Small intestine (tissue), 7 donors: ENCODE measurements at regions not wholly inside any gene's neighbourhood (a gene's known extent, or its start where the extent isn't known, plus 50 kb on each side); places are given as distances from the start of the nearest gene placed in this dataset.
"Not testable (repeated sequence)": the region's sequence is repeated elsewhere in the genome, so short reads cannot be mapped to it uniquely, and the experiment has no call there.

Experiments used
- DNase-seq, 2 donors: peaks; one replicate each; pipeline versions ENCODE4 v3.0.0 to v3.0.0-alpha.2; 2013
- FAIRE-seq: peaks from 2 replicates; lab custom pipeline; 2012; peaks lifted over from hg19 to GRCh38; lab: Jason Lieb, UNC
- H3K27ac ChIP-seq, 3 donors: one replicate each; pipeline ENCODE4 v1.5.1; 2013; ENCODE audit warnings: low read length in 2 of 3, mild to moderate bottlenecking in 2 of 3, control low read depth in 1 of 3, inconsistent platforms in 1 of 3, low read depth in 1 of 3, moderate library complexity in 1 of 3
- H3K27me3 ChIP-seq, 3 donors: one replicate each; pipeline ENCODE4 v1.6.1; 2013; ENCODE audit warnings: low read length in 3 of 3, inconsistent platforms in 1 of 3; ENCODE audit not compliant: control insufficient read depth in 3 of 3, insufficient read depth in 3 of 3
- H3K36me3 ChIP-seq, 3 donors: one replicate each; pipeline ENCODE4 v1.6.1; 2013; ENCODE audit warnings: low read length in 3 of 3, inconsistent platforms in 1 of 3, low read depth in 1 of 3, mild to moderate bottlenecking in 1 of 3, moderate library complexity in 1 of 3; ENCODE audit not compliant: control insufficient read depth in 3 of 3, insufficient read depth in 2 of 3
- H3K4me1 ChIP-seq, 3 donors: one replicate each; pipeline ENCODE4 v1.6.1; 2013; ENCODE audit warnings: low read length in 2 of 3, inconsistent platforms in 1 of 3, low read depth in 1 of 3, mild to moderate bottlenecking in 1 of 3, moderate library complexity in 1 of 3; ENCODE audit not compliant: control insufficient read depth in 3 of 3, insufficient read depth in 2 of 3
- H3K4me3 ChIP-seq, 3 donors: one replicate each; pipeline ENCODE4 v1.5.1; 2013; ENCODE audit warnings: low read length in 3 of 3, control low read depth in 1 of 3, inconsistent platforms in 1 of 3, low read depth in 1 of 3, mild to moderate bottlenecking in 1 of 3, moderate library complexity in 1 of 3
- H3K9me3 ChIP-seq, 2 donors: one replicate each; pipeline ENCODE4 v1.6.1; 2013; ENCODE audit warnings: low read depth in 1 of 2, low read length in 1 of 2; ENCODE audit not compliant: control insufficient read depth in 2 of 2, insufficient read depth in 1 of 2
- WGBS, 3 donors: extraction: QIAGEN DNeasy Blood & Tissue Kit; methylation state at CpG; one replicate each; pipeline ENCODE4 v1.1.7; 2013; 5-methylcytosine and 5-hydroxymethylcytosine counted together
- donor health status: healthy with polysubstance abuse.
- donor health status: control.
- donor health status: control.
- donor health status: Bipolar disorder and iron deficiency.
- donor health status: healthy.

DNA sequence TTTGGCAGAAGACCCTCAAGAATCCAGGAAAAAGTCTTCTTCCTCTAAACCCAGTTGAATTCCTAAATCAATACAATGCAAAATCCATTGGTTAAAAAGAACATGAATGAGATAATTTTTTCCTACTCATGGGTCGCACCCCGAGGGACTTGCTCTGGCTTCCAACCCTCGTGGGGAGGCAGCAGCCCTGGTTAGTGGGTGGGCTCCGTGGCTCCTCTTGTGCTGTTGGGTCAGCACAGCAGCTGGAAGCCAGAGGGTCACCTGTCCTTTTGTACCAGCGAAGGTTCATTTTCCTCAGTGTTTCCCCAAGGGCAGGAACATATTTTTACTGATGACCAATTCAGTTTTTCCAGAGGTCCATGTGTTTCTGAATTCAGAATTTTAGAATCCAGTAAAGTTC, 120.6 kb upstream of the S1PR3 start:
- H3K36me3 ChIP-seq, result no peaks in the 10 kb centered on the region
- no peak overlapping the region for H3K27ac ChIP-seq
- no peaks in the 10 kb centered on the region for H3K27me3 ChIP-seq
- no peak overlapping the region for H3K4me3 ChIP-seq
- no peaks in the 10 kb centered on the region for H3K4me1 ChIP-seq
- H3K9me3 ChIP-seq, result no peaks in the 10 kb centered on the region
- 76 to 82% (median 81%) methylated on average over 5 of the region's 5 CpGs for WGBS, 3 donors
- DNase-seq (no peak), FAIRE-seq (no peak)

- no peaks in the 10 kb centered on the region for H3K9me3 ChIP-seq
- FAIRE-seq (no peak), DNase-seq (no peak)
- H3K27ac ChIP-seq, result no peak overlapping the region
- WGBS, 3 donors, result 89 to 95% (median 93%) methylated on average over 8 of the region's 8 CpGs
- no peaks in the 10 kb centered on the region for H3K36me3 ChIP-seq
- no peaks in the 10 kb centered on the region for H3K4me1 ChIP-seq
- H3K4me3 ChIP-seq, result no peak overlapping the region
- no peaks in the 10 kb centered on the region for H3K27me3 ChIP-seq
Observed at GRCh38 chr9:88871669-88872068, 119.6 kb upstream of the S1PR3 start.

DNA sequence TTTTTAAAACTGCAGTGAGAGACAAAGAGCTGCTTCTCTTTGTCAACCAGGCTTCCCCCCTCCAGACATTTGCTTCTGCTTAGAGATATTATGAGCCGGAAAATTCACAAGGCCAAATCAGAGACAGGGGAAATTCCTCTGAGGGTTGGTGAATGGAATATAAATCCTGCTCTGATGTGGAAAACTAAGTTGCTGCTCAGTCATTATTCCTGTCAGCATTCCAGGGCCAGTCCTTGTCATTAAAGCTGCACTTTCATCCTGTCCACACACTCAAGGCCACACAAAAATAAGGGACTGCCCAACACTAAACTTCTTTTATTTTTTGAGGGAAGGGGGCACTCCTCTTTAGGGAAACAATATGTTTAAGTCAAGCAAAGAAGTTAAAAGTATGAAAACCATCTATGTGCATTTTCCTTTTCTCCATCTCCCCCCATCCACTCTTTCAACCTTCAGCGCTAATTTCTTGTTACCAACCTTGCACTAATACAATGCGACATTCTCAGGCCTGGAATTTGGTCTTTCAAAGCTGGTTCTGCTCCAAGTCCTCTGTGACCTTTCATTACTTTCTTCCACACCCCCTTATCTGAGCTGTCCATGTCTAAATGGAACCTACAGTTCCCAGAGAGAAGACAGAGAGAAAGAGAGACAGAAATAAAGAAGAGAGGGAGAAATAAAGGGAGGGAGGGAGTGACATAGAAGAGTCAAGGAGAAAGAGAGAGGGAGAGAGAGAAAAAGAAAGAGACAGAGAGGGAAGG, 118.9 kb upstream of the S1PR3 start:
- no peaks in the 10 kb centered on the region for H3K9me3 ChIP-seq
- DNase-seq, result no peak
- FAIRE-seq, result no peak
- H3K27me3 ChIP-seq, result no peaks in the 10 kb centered on the region
- H3K27ac ChIP-seq, result no peak overlapping the region
- no peaks in the 10 kb centered on the region for H3K36me3 ChIP-seq
- H3K4me3 ChIP-seq, result no peak overlapping the region
- WGBS, 3 donors, result 72 to 79% (median 73%) methylated on average over 3 of the region's 3 CpGs
- H3K4me1 ChIP-seq, result no peaks in the 10 kb centered on the region

DNA sequence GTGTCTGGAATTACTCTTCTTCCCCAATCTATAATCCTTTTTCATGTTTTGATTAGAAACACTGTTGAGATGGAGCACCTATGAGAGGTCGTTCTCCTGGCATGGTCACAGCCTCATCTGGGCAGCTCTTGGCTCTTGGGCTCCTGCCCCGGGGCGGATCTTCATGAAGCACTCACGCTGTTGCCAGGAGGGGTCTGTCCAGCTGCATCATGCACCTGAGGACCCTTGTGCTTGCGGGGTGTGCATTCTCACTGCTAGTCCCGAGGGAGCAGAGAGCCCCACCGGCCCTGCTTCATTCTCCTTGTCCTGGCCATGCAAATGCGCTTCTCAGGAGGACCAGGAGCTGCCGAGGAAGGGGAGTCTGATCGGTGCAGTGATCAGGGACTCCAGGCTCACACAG, 117.6 kb upstream of the S1PR3 start:
- 65 to 81% (median 66%) methylated on average over 10 of the region's 10 CpGs for WGBS, 3 donors
- H3K27ac ChIP-seq, result no peak overlapping the region
- H3K27me3 ChIP-seq, result no peaks in the 10 kb centered on the region
- H3K9me3 ChIP-seq, result no peaks in the 10 kb centered on the region
- FAIRE-seq (no peak), DNase-seq (no peak)
- H3K4me1 ChIP-seq, result no peaks in the 10 kb centered on the region
- no peak overlapping the region for H3K4me3 ChIP-seq
- no peaks in the 10 kb centered on the region for H3K36me3 ChIP-seq

DNA sequence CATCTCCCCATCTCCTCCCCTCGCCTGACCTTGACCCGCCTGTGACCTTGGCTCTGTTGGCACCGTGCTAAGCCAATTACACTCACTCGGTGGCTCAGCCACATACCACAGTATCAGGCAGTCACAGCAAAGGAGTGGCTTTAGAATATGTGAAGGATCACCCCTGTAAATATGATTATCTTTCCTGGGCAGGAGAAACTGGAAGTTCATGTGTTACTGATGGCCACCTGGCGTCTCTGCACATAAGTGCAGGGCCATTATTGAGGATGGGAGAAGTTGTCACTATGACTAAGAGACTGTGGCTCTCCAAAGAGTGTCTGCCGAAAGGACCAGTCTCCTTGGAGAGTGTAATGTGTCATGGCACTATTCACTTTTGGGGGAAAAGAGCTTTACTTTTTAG, 116.9 kb upstream of the S1PR3 start:
- H3K4me1 ChIP-seq, result no peaks in the 10 kb centered on the region
- no peak overlapping the region for H3K4me3 ChIP-seq
- FAIRE-seq (no peak), DNase-seq (no peak)
- WGBS, 3 donors, result 34 to 60% (median 45%) methylated on average over 6 of the region's 6 CpGs
- no peak overlapping the region for H3K27ac ChIP-seq
- no peaks in the 10 kb centered on the region for H3K36me3 ChIP-seq
- no peaks in the 10 kb centered on the region for H3K27me3 ChIP-seq
- no peaks in the 10 kb centered on the region for H3K9me3 ChIP-seq

DNA sequence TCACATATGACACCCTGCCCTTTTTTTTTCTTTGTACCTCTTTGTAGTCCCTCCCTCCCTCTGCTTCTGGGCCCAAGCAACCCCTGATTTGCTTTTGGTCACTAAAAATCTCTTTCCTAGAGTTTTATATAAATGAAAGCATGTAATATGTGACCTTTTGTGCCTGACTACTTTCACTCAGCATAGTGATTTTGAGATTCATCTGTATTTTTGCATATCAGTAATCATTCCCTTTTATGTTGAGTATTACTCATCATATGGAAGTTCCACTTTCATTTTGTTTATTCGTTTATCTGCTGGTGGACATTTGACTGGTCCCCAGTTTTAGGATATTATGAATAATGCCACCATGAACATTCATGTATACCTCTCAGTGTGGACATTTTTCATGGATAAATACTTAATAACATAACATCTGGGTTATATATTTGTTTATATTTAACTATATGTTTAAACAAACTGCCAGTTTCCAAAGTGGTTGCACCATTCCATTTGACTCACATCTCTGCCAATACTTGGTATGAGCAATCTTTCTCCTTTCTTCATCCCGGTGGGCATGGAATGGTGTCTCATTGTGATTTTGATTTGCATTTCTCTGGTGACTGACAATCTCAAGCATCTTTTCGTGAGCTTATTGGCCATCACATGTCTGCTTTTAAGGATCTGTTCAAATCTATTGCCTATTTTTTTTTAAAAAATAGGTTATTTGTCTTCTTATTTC, 115.7 kb upstream of the S1PR3 start:
- no peaks in the 10 kb centered on the region for H3K36me3 ChIP-seq
- H3K4me1 ChIP-seq, result no peaks in the 10 kb centered on the region
- 71 to 82% (median 77%) methylated on average over 3 of the region's 3 CpGs for WGBS, 3 donors
- no peaks in the 10 kb centered on the region for H3K27me3 ChIP-seq
- H3K4me3 ChIP-seq, result no peak overlapping the region
- no peak overlapping the region for H3K27ac ChIP-seq
- DNase-seq (no peak), FAIRE-seq (no peak)
- H3K9me3 ChIP-seq, result no peaks in the 10 kb centered on the region

DNA sequence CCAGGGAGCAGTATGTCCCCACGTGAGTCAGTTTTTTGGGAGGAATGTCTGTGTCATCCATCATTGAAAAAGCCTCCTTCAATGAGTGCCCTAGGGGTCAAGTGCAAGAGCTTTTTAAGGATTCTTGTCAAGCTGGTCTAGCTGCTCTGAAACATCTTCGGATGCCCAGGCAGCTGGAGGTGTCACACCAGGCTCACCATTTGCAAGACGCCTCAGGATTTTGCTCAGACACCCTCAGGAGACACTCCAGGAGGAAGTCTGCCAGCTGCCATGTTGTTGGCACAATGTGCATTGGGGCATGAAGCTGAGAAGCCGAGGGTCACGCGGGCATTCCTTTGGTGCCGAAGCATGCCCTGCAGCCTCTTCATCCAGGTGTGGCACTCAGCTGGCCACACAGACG, 111.1 kb upstream of the S1PR3 start:
- WGBS, 3 donors, result 71 to 82% (median 76%) methylated on average over 8 of the region's 8 CpGs
- no peak for FAIRE-seq

GRCh38 chr9:88884291-88884690, 107.0 kb upstream of the S1PR3 start:
- WGBS, 3 donors, result 67 to 83% (median 76%) methylated on average over 1 of the region's 1 CpG
- FAIRE-seq, H3K4me1 ChIP-seq, H3K27me3 ChIP-seq, H3K36me3 ChIP-seq, H3K9me3 ChIP-seq, H3K4me3 ChIP-seq, DNase-seq, H3K27ac ChIP-seq: not testable (repeated sequence)

More for the DNA sequence above, 111.1 kb upstream of the S1PR3 start:
- Histone ChIP-seq H3K36me3 (no peaks in the 10 kb centered on the region), H3K9me3 (no peaks in the 10 kb centered on the region), H3K4me1 (no peaks in the 10 kb centered on the region), H3K4me3 (no peak overlapping the region), H3K27ac (no peak overlapping the region), H3K27me3 (no peaks in the 10 kb centered on the region)
- no peak for DNase-seq
